SH-SY5Y (cell line): ENCODE measurements at regions not wholly inside any gene's neighbourhood (a gene's known extent, or its start where the extent isn't known, plus 50 kb on each side); places are given as distances from the start of the nearest gene placed in this dataset.

Source experiments
- GATA2 ChIP-seq: IDR thresholded peaks from 2 replicates; pipeline ENCODE4 v1.6.1; 2011; ENCODE audit warnings: mild to moderate bottlenecking, low read depth, low read length
- GATA3 ChIP-seq: IDR thresholded peaks from 2 replicates; pipeline ENCODE4 v1.6.1; 2011; ENCODE audit warnings: low read depth, mild to moderate bottlenecking, low read length, moderate library complexity

- TF ChIP-seq GATA2 = no peak
- TF ChIP-seq GATA3 = no peak
These were observed 475.6 kb downstream of the LTN1 start for GRCh38 chr21:28516991-28517592.
